ENCODE measurements at regions not wholly inside any gene's neighbourhood (a gene's known extent, or its start where the extent isn't known, plus 50 kb on each side); places are given as distances from the start of the nearest gene placed in this dataset.
A peak's percentile ranks its signal among the peaks of the same experiment; 100 is the strongest.
"Not testable (repeated sequence)": the region's sequence is repeated elsewhere in the genome, so short reads cannot be mapped to it uniquely, and the experiment has no call there.

GRCh38 chr6:156688620-156688971, 88.6 kb upstream of the ARID1B start:
- no peak for DNase-seq

DNA sequence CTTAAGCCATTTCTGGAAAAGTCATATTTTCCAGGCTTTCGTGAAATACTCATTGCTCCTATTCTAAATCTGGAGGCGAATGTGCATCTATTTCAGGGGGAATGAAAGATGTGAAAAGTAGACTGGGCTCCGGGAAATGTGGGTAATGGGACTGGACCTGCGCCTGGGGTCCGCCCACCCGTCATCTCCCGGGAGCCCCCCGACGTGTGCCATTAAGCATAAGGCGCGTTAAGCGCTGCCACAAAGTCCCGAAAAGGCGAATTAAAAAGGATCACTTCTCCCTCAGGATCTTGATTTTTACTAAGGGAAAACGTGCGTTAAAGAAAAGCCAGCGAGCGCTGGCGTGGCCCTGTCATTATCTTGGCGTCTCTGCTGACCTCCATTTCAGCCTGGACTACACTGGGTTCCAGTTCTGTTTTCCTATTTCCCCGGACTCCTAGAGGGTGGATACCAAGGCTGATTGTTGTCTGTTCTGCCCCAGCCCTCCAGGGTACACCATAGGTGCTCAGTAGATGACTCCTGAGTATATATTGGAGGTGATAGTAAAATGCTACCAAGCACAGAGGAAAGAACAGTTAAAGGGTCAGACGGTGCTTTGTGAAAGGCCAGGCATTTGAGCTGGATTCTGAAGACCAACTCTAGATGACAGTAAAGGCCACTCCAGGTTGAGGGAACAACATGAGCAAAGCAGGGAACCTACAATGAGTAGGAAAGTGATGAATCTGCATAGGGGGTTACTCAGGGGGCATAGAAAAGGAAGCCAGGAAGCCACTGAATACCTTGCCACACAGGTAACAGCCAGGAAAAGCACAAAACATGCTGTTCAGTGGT, 89.2 kb upstream of the ARID1B start:
- no peak for DNase-seq

- peak; percentile 90 for DNase-seq
Observed at GRCh38 chr6:156686995-156687788, 90.0 kb upstream of the ARID1B start.

DNA sequence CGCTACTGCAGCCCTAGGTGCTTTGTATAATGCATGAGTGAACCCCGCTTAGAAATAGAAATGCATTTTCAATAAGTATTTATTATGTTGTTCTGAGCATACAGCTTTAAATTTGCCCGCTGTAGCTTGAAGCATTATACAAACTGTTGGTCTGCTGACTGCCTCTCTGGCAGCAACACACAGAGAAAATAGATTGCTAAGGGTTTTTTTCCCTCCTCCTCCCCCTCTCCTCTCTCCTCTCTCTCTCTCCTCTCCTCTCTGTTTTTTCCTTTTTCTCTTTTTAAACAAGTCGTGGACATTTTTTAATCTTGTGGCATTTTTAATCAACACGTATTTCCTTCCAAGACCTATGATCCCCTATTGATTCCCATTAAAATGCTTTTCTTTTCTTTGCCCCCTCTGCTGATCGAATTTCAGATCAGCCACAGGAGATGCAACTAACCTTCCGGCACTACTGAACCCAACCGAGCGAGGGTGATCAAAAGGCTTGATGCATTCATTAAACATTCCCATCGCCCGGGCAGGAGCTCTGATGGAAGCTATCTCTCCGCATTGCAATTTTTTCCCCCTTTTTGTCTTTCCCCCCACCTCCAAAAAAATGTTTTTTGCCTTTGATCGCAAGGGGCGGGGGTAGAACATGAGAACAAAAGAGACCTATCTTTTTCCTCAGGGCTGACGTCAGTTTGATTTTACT, 90.7 kb upstream of the ARID1B start:
- peak; percentile 88 for DNase-seq

DNA sequence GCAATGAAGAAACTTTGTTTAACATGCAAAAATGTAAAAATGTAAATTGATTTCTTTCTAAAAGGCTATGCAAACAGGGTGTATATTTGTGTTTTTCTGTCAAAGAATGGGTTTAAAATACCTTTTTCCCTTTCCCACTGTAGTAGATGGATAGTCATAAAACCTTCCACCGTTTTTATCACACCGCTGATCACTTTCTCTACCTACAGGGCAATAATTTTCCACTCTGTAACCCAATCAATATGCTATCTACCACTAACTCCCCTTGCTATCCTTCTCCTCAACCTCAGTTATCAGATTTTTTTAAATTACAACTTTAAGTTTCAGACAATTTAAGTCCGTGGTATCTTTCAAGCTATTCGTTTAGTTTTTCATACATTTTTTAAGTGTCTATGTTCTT, 91.4 kb upstream of the ARID1B start:
- DNase-seq, result no peak

DNA sequence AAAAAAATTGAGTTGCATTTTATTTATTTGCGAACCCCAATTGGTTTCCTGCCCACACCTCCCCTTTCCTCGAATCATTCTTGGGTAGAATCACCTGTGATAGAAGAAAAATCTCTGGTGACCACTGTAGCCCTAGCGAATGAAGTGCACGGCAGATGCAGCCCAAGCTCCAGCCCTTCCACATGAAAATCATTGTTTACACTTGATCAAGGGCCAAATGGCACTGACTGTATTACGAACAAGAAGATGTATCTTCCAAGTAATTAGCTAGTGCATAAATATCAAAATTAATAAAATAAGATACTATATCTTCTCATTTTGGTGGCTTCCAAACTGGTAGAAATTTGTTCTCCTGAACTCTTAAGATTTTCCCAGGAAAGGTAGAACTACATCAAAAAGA, 93.4 kb upstream of the ARID1B start:
- no peak for DNase-seq

DNA sequence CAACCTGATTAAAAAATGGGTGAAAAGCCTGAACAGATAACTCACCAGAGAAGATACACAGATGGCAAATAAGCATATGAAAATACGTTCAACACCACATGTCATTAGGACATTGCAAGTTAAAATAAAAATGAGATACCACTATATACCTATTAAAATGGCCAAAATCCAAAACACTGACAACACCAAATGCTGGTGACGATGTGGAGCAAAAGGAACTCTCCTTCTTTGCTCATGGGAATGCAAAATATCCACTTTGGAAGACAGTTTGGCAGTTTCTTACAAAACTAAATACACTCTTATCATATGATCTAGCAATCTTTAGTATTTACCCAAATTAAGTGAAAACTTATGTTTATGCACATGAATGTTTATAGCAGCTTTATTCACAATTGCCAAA, 100.5 kb upstream of the ARID1B start:
- no peak for DNase-seq

- DNase-seq, result no peak
Observed at GRCh38 chr6:156674197-156674596, 103.0 kb upstream of the ARID1B start.

- not testable (repeated sequence) for DNase-seq
Observed at GRCh38 chr6:156670097-156670496, 107.1 kb upstream of the ARID1B start.

GRCh38 chr6:156662025-156662445, 115.1 kb upstream of the ARID1B start:
- DNase-seq, result no peak

GRCh38 chr6:156660389-156660788, 116.8 kb upstream of the ARID1B start:
- no peak for DNase-seq

GRCh38 chr6:156659822-156660198, 117.4 kb upstream of the ARID1B start:
- no peak for DNase-seq

GRCh38 chr6:156658966-156659821, 118.0 kb upstream of the ARID1B start:
- DNase-seq, result no peak

- peak; percentile 52 for DNase-seq
Observed at GRCh38 chr6:156658186-156658965, 118.8 kb upstream of the ARID1B start.

- DNase-seq, result no peak
Observed at GRCh38 chr6:156657296-156657695, 119.9 kb upstream of the ARID1B start.

GRCh38 chr6:156654919-156655918, 122.0 kb upstream of the ARID1B start:
- DNase-seq, result no peak

- no peak for DNase-seq
Observed at GRCh38 chr6:156652231-156652750, 124.9 kb upstream of the ARID1B start.

DNA sequence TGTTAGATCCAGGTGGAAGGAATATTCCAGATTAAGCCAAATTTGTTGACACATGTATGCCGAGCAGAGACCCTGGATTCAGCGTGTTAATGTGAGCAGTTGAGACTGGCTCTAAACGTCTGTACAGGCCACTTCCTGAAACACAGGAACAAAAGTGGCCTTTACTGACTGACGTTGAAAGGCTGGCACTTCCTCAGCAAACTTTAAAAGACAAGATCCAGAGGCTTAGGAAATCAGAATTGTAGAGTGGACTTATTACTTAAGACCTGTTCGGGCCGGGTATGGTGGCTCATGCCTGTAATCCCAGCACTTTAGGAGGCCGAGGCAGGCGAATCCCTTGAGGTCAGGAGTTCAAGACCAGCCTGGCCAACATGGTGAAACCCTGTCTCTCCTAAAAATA, 125.7 kb upstream of the ARID1B start:
- no peak for DNase-seq

- no peak for DNase-seq
Observed at GRCh38 chr6:156650896-156651390, 126.2 kb upstream of the ARID1B start.

All from renal pelvis (tissue), 1 donor.